ENCODE measurements at regions not wholly inside any gene's neighbourhood (a gene's known extent, or its start where the extent isn't known, plus 50 kb on each side); places are given as distances from the start of the nearest gene placed in this dataset.

DNA sequence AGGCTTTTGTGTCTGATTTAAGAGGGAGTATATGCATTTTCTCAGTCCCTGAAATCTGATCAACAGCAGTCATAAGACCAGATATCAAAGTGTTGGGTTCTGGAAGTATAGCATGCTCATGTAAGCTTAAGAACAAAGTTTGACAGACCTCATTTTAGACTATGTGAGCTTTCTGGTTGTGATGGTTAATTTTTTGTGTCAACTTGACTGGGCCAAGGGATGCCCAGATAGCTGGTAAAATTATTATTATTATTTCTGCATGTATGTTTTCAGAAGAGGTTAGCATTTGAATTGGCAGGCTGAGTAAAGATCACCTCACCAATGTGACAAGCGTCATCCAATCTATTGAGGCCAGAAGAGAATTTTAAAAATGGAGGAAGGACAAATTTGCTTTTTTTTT lies 63.5 kb upstream of the FRMD4A start:
- Histone ChIP-seq H3K27ac (ENCODE audit: low read depth, low read length) (no peak overlapping the region), H4K20me1 (ENCODE audit: control insufficient read depth, insufficient read depth, low read depth, low read length) (no peaks in the 10 kb centered on the region), H3K9me2 (replicated peaks; ENCODE audit: control insufficient read depth, low read length) (no peaks in the 10 kb centered on the region), H3K36me3 (ENCODE audit: control insufficient read depth, low read length) (no peaks in the 10 kb centered on the region), H3F3A (ENCODE audit: control insufficient read depth, insufficient read depth) (no peaks in the 10 kb centered on the region), H3K4me3 (ENCODE audit: low read length) (no peak overlapping the region), H3K27me3 (ENCODE audit: control insufficient read depth, low read length) (peaks cover 3% of the 10 kb centered on the region; the same call in 1 of the 2 replicates), H3K4me1 (ENCODE audit: control insufficient read depth, low read length) (no peaks in the 10 kb centered on the region), H3K4me2 (ENCODE audit: low read length) (no peak overlapping the region), H3K9me3 (ENCODE audit: control insufficient read depth, insufficient read depth, low read length) (no peaks in the 10 kb centered on the region), H3K79me2 (ENCODE audit: control insufficient read depth, low read length) (no peaks in the 10 kb centered on the region)
- TF ChIP-seq, protein P1, sequence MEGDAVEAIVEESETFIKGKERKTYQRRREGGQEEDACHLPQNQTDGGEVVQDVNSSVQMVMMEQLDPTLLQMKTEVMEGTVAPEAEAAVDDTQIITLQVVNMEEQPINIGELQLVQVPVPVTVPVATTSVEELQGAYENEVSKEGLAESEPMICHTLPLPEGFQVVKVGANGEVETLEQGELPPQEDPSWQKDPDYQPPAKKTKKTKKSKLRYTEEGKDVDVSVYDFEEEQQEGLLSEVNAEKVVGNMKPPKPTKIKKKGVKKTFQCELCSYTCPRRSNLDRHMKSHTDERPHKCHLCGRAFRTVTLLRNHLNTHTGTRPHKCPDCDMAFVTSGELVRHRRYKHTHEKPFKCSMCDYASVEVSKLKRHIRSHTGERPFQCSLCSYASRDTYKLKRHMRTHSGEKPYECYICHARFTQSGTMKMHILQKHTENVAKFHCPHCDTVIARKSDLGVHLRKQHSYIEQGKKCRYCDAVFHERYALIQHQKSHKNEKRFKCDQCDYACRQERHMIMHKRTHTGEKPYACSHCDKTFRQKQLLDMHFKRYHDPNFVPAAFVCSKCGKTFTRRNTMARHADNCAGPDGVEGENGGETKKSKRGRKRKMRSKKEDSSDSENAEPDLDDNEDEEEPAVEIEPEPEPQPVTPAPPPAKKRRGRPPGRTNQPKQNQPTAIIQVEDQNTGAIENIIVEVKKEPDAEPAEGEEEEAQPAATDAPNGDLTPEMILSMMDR (IDR thresholded peaks at IDR 0.05; ENCODE audit: low read depth, low read length, poor library complexity, severe bottlenecking) = no peak
- TF ChIP-seq EZH2phosphoT487 (IDR thresholded peaks at IDR 0.05; ENCODE audit: borderline replicate concordance, low read length) = no peak

DNA sequence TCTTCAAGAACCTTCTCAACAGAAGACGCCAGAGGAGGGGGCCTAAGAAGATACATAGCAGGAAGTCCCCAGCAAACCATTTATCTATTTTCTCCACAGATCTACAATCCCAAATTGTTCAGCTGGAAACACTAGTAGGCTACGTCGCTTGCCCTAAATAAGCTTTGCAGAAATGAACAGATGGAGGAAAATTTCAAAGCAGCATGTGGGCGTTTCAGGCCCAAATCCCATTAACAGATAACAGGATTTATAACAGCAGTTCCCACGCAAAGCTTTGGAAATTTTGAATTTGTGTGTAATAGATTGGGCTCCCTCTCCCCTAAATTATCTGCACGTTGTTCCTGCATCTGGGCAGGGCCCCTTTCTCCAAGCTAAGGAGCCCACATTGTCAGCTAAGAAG lies 60.6 kb upstream of the FRMD4A start:
- Histone ChIP-seq H3K79me2 (ENCODE audit: control insufficient read depth, low read length) (no peaks in the 10 kb centered on the region), H3K27ac (ENCODE audit: low read depth, low read length) (no peak overlapping the region), H3K4me2 (ENCODE audit: low read length) (no peak overlapping the region), H3K4me3 (ENCODE audit: low read length) (no peak overlapping the region), H4K20me1 (ENCODE audit: control insufficient read depth, insufficient read depth, low read depth, low read length) (no peaks in the 10 kb centered on the region), H3K27me3 (ENCODE audit: control insufficient read depth, low read length) (peaks cover 3% of the 10 kb centered on the region; the same call in 1 of the 2 replicates), H3K4me1 (ENCODE audit: control insufficient read depth, low read length) (no peaks in the 10 kb centered on the region), H3K9me3 (ENCODE audit: control insufficient read depth, insufficient read depth, low read length) (no peaks in the 10 kb centered on the region), H3K36me3 (ENCODE audit: control insufficient read depth, low read length) (no peaks in the 10 kb centered on the region), H3F3A (ENCODE audit: control insufficient read depth, insufficient read depth) (no peaks in the 10 kb centered on the region), H3K9me2 (replicated peaks; ENCODE audit: control insufficient read depth, low read length) (no peaks in the 10 kb centered on the region)
- no peak for TF ChIP-seq EZH2phosphoT487 (IDR thresholded peaks at IDR 0.05; ENCODE audit: borderline replicate concordance, low read length)
- TF ChIP-seq, protein P1 (IDR thresholded peaks at IDR 0.05; ENCODE audit: low read depth, low read length, poor library complexity, severe bottlenecking) = no peak

DNA sequence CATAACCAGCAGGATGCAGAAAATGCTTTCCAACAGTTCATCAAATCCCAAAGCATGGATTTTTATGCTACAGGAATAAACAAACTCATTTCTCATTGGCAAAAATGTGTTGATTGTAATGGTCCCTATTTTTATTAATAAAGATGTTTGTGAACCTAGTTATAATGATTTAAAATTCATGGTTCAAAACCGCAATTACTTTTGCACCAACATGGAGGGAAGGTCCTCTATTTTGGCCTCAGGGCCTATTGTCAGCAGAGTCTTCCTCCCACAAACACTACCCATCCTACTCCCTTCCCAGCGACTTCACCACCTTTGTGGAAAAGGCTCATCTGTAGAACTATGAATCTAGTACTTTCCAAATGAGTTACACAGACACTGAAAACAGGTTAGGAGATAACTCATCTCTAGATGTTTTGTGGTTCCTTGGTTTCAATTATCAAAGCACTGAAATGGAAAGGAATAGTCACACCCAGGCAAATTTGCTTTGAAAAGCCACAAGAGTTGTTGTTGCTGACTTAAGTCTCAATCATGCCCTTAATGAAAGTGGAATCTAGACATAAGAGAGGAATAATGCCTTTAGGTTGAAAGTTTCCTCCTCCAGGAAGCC lies 59.4 kb upstream of the FRMD4A start:
- no peaks in the 10 kb centered on the region for H3K9me3 ChIP-seq (ENCODE audit: control insufficient read depth, insufficient read depth, low read length)
- no peaks in the 10 kb centered on the region for H4K20me1 ChIP-seq (ENCODE audit: control insufficient read depth, insufficient read depth, low read depth, low read length)
- H3K4me2 ChIP-seq (ENCODE audit: low read length) = no peak overlapping the region
- peaks cover 2% of the 10 kb centered on the region; the same call in 1 of the 2 replicates for H3K4me1 ChIP-seq (ENCODE audit: control insufficient read depth, low read length)
- H3F3A ChIP-seq (ENCODE audit: control insufficient read depth, insufficient read depth) = no peaks in the 10 kb centered on the region
- H3K4me3 ChIP-seq (ENCODE audit: low read length) = no peak overlapping the region
- no peak for TF ChIP-seq EZH2phosphoT487 (IDR thresholded peaks at IDR 0.05; ENCODE audit: borderline replicate concordance, low read length)
- TF ChIP-seq, protein P1 (IDR thresholded peaks at IDR 0.05; ENCODE audit: low read depth, low read length, poor library complexity, severe bottlenecking) = no peak
- H3K27ac ChIP-seq (ENCODE audit: low read depth, low read length) = no peak overlapping the region
- peaks cover 3% of the 10 kb centered on the region; the same call in 1 of the 2 replicates for H3K27me3 ChIP-seq (ENCODE audit: control insufficient read depth, low read length)
- no peaks in the 10 kb centered on the region for H3K36me3 ChIP-seq (ENCODE audit: control insufficient read depth, low read length)
- no peaks in the 10 kb centered on the region for H3K79me2 ChIP-seq (ENCODE audit: control insufficient read depth, low read length)
- H3K9me2 ChIP-seq (replicated peaks; ENCODE audit: control insufficient read depth, low read length) = no peaks in the 10 kb centered on the region
